ENCODE measurements at regions not wholly inside any gene's neighbourhood (a gene's known extent, or its start where the extent isn't known, plus 50 kb on each side); places are given as distances from the start of the nearest gene placed in this dataset.
A peak's percentile ranks its signal among the peaks of the same experiment; 100 is the strongest.

GRCh38 chr10:2866569-2866968 lies 200.8 kb upstream of the PFKP start:
- no peak for DNase-seq (ENCODE audit: low read depth)

- no peak for DNase-seq (ENCODE audit: low read depth)
Measured at GRCh38 chr10:2861632-2862210, 205.6 kb upstream of the PFKP start.

DNA sequence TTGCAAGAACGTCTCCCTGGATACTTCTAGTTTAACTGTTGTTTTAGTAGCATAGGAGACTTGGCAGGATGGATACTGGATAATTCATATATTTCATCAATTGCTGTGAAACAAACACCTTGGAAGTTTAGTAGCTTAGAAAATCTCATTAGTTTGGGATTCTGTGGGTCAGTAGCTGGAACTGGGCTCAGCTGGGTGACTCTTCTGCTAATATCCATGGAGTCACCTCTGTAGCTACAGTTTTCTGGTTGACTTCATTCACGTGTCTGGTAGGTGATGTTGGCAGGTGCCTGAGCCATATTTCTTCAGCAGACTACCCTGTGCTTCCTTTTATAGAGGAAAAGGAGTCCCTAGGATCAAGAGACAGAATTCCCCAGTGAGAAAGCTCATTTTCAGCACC lies 208.9 kb upstream of the PFKP start:
- no peak for DNase-seq (ENCODE audit: low read depth)

DNA sequence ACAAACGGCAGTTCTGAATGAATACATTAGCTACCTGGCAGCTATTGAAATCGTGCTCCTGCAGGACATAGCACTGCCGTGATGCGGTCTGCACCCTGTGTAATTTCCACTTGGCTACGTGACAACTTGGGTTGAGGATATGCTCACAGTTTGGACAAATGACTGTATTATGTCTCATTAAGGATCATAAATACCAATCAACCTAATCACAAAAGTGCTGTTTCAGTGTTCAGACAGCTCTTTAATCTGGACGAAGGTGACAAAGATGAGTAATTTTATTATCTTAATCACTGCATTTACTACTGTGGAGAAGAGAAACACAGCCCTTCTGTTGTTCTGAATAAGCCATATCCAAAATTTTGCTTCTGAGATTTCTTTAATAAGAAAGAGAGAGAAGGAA lies 210.8 kb upstream of the PFKP start:
- no peak for DNase-seq (ENCODE audit: low read depth)

DNA sequence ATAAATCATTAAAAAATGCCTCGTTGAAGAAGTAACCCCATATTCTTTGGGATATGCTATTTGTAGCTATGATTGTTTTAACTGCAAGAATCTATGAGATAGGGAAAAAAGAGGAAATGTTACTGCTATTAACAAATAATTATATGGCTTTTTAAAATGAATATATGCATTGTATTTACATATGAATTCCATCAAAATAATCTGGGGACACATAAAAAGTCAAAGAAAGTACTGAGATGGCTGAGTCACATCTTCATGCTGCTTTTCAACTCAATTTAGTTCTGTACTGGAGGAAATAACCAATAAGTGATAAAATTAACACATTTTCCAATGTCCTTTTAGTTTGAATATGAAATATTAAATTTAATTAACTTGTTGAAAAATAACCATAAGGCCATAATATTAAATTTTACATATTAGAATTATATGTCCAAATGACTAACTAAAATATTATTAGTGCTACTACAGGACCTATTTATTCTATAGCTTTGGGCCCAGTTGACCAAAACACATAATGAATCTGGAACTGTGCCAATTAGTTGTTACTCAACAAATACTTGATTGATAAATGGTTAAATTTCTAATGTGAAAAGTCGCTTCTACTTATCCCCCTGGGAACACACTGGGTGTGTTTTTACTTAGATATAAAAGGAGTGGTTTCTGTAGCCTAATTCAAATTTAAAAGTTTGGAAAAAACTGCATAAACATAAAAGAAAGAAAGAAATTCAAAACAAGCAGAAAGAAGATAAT lies 214.6 kb upstream of the PFKP start:
- DNase-seq (ENCODE audit: low read depth): no peak

- no peak for DNase-seq (ENCODE audit: low read depth)
Measured at GRCh38 chr10:2851566-2851965, 215.8 kb upstream of the PFKP start.

- no peak for DNase-seq (ENCODE audit: low read depth)
Measured at GRCh38 chr10:2850202-2850601, 217.1 kb upstream of the PFKP start.

- no peak for DNase-seq (ENCODE audit: low read depth)
Measured at GRCh38 chr10:2844925-2845324, 222.4 kb upstream of the PFKP start.

DNA sequence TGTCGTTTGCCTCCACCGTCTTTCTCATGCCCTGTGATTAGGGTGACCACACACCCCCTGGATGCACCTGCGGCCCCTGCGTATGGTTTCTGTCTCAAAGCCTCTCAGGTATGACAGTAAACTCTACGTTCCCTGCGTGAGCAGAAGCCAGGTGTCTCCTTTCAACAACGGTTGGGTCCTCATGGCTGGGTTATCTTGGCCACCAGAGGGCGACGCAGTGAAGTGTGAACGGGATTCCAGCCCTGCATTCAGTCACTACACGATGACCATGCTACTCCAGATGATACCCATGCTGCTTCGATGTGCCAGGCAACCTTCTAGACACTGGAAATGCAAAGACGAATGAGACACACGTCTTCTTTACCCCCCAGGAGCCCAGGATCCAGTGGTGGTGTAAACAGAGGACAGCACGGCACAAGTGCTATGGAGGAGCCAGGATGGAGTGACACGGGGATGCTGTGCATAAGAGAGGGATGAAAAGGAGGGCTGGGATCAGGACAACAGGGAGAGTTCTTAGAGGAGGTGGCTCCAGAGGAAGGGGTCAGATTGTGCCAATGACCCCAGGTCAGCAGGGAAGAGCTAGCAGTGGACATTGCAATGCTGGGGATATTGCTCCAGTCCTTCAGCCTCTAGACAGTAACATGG lies 228.1 kb upstream of the PFKP start:
- DNase-seq (ENCODE audit: low read depth): peak; percentile 44

- DNase-seq (ENCODE audit: low read depth): no peak
Measured at GRCh38 chr10:2837674-2838073, 229.7 kb upstream of the PFKP start.

GRCh38 chr10:2836921-2837662 lies 230.3 kb upstream of the PFKP start:
- DNase-seq (ENCODE audit: low read depth): no peak

- no peak for DNase-seq (ENCODE audit: low read depth)
Measured at GRCh38 chr10:2834214-2834613, 233.1 kb upstream of the PFKP start.

GRCh38 chr10:2831509-2831908 lies 235.8 kb upstream of the PFKP start:
- no peak for DNase-seq (ENCODE audit: low read depth)

DNA sequence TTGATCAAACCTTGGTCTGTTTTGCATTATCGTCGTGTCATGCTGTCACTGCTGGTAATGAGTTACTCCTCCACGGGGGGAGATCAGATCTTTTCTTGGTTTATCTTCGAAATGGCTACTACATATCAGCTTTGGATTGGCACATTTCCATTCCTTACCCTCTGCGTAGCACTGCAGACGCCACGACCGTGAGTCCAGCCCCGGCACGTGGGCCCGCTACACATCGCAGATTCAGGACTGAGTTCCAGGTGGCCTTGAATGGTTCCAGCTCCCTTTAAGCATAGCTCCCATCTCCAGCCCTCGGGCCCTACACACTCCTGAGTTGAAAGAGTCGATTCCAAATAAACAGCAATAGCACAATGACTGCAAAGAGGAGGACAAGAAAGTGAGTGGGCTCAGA lies 238.6 kb upstream of the PFKP start:
- no peak for DNase-seq (ENCODE audit: low read depth)

DNA sequence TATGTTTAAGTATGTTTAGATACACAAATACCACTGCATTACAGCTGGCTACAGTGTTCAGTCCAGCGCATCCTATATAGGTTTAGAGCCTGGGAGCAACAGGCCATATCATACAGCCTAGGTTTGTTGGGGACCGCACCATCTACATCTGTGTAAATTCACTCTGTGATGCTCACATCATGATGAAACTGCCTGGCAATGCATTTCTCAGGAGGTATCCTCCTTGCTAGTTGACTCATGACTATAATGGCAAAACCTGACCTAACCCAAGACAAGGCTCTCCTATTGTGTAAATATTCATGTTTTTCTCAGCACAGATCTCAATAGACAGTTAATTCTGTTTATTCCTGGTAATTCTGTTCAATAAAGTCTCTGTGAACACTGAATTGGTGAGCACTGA lies 240.7 kb upstream of the PFKP start:
- DNase-seq (ENCODE audit: low read depth): no peak

GRCh38 chr10:2825841-2826240 lies 241.5 kb upstream of the PFKP start:
- DNase-seq (ENCODE audit: low read depth): no peak

GRCh38 chr10:2817940-2818636 lies 249.3 kb upstream of the PFKP start:
- DNase-seq (ENCODE audit: low read depth): no peak

DNA sequence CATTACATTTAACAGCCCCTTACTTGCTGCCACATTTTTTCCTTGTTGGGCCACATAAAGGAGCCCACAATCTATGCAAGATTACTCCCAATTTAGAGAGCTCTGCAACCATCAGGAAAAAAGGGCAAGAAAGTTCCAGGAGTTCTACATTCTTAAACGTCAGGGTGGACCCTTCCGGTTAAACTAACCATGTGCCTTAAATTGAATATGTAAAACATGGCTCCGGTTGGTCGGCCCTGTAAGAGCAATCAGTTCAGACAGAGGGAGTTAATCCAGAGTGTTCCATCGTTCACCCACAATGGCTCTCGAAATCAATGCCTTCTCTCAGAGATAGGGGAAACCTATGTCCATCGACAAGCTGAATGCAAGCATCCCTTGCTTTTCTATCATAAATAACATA lies 253.7 kb upstream of the PFKP start:
- DNase-seq (ENCODE audit: low read depth): no peak

DNA sequence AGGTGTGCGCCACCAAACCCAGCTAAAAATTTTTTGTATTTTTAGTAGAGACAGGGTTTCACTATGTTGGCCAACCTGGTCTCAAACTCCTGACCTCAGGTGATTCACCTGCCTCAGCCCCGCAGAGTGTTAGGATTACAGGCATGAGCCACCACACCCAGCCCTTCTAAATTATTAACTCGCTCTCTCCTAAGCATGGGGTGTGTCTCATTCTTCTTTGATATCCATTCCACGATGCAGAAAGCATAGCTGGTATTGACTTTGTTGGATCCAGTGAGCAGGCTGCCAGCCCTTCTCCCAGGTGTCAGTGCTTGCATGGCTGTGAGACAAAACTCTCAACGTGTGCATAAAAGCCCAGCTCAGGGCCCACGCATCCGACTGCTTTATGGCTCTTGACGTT lies 254.1 kb upstream of the PFKP start:
- no peak for DNase-seq (ENCODE audit: low read depth)

GRCh38 chr10:2812631-2813030 lies 254.7 kb upstream of the PFKP start:
- DNase-seq (ENCODE audit: low read depth): no peak

DNA sequence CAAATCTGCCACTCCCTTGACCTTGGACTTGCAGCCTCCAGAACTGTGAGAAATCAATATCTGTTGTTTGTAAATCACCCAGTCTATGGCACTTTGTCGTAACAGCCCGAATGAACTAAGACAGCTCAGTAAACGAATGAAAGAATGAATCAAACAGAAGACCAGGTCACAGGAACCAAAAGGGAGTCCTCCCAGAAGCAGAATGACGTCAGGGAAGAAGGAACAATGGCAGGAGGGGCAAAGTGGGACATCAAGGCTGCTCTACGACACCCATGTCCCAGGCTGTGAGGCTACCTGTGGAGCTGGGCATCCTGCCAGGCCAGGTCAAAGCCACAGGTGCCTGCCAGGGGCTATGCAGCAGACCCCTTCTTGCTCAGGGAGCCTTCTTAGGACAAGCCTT lies 267.2 kb upstream of the PFKP start:
- DNase-seq (ENCODE audit: low read depth): no peak

Measured in RPMI7951 (cell line).